ENCODE measurements at regions not wholly inside any gene's neighbourhood (a gene's known extent, or its start where the extent isn't known, plus 50 kb on each side); places are given as distances from the start of the nearest gene placed in this dataset.

GRCh38 chr11:91828901-91829300 lies 395.7 kb upstream of the FAT3 start:
- H3K4me1 ChIP-seq (ENCODE audit: low read length): no peaks in the 10 kb centered on the region
- no peak for TF ChIP-seq CTCF (IDR thresholded peaks at IDR 0.05; ENCODE audit: low read depth, low read length)
- TF ChIP-seq EZH2phosphoT487 (IDR thresholded peaks at IDR 0.05; ENCODE audit: low read depth): no peak
- H2AFZ ChIP-seq (ENCODE audit: low read depth, low read length): no peak overlapping the region
- no peaks in the 10 kb centered on the region for H3K27me3 ChIP-seq (ENCODE audit: low read depth, low read length)
- no peaks in the 10 kb centered on the region for H3K79me2 ChIP-seq (ENCODE audit: low read length)
- no peaks in the 10 kb centered on the region for H3K36me3 ChIP-seq (replicated peaks; ENCODE audit: low read depth, low read length)
- H3K4me3 ChIP-seq (ENCODE audit: low read length): no peak overlapping the region
- H4K20me1 ChIP-seq (ENCODE audit: insufficient read depth, low read length): no peaks in the 10 kb centered on the region
- no peak overlapping the region for H3K9ac ChIP-seq (ENCODE audit: low read length)
- H3K9me3 ChIP-seq (ENCODE audit: insufficient read depth, low read length): no peaks in the 10 kb centered on the region
- H3K27ac ChIP-seq (ENCODE audit: low read length): no peak overlapping the region
- no peak overlapping the region for H3K4me2 ChIP-seq (ENCODE audit: low read length)

- Histone ChIP-seq H2AFZ (ENCODE audit: low read depth, low read length) (no peak overlapping the region), H3K27me3 (ENCODE audit: low read depth, low read length) (no peaks in the 10 kb centered on the region), H3K36me3 (replicated peaks; ENCODE audit: low read depth, low read length) (no peaks in the 10 kb centered on the region), H3K79me2 (ENCODE audit: low read length) (no peaks in the 10 kb centered on the region), H4K20me1 (ENCODE audit: insufficient read depth, low read length) (no peaks in the 10 kb centered on the region), H3K4me1 (ENCODE audit: low read length) (no peaks in the 10 kb centered on the region), H3K4me2 (ENCODE audit: low read length) (no peak overlapping the region), H3K4me3 (ENCODE audit: low read length) (no peak overlapping the region), H3K27ac (ENCODE audit: low read length) (no peak overlapping the region), H3K9ac (ENCODE audit: low read length) (no peak overlapping the region), H3K9me3 (ENCODE audit: insufficient read depth, low read length) (no peaks in the 10 kb centered on the region)
- TF ChIP-seq CTCF (IDR thresholded peaks at IDR 0.05; ENCODE audit: low read depth, low read length) (no peak), EZH2phosphoT487 (IDR thresholded peaks at IDR 0.05; ENCODE audit: low read depth) (no peak)
These were observed 398.8 kb upstream of the FAT3 start for GRCh38 chr11:91825777-91826176.

- no peak for TF ChIP-seq CTCF (IDR thresholded peaks at IDR 0.05; ENCODE audit: low read depth, low read length)
- TF ChIP-seq EZH2phosphoT487 (IDR thresholded peaks at IDR 0.05; ENCODE audit: low read depth): no peak
- H3K9ac ChIP-seq (ENCODE audit: low read length): no peak overlapping the region
These were observed 401.3 kb upstream of the FAT3 start for GRCh38 chr11:91823252-91823830.

GRCh38 chr11:91822805-91823204 lies 401.8 kb upstream of the FAT3 start:
- no peak for TF ChIP-seq EZH2phosphoT487 (IDR thresholded peaks at IDR 0.05; ENCODE audit: low read depth)
- TF ChIP-seq CTCF (IDR thresholded peaks at IDR 0.05; ENCODE audit: low read depth, low read length): no peak
- Histone ChIP-seq H3K4me3 (ENCODE audit: low read length) (no peak overlapping the region), H3K4me1 (ENCODE audit: low read length) (no peaks in the 10 kb centered on the region), H3K4me2 (ENCODE audit: low read length) (no peak overlapping the region), H3K9ac (ENCODE audit: low read length) (no peak overlapping the region), H3K9me3 (ENCODE audit: insufficient read depth, low read length) (no peaks in the 10 kb centered on the region), H3K79me2 (ENCODE audit: low read length) (no peaks in the 10 kb centered on the region), H2AFZ (ENCODE audit: low read depth, low read length) (no peak overlapping the region), H3K27me3 (ENCODE audit: low read depth, low read length) (no peaks in the 10 kb centered on the region), H3K36me3 (replicated peaks; ENCODE audit: low read depth, low read length) (no peaks in the 10 kb centered on the region), H3K27ac (ENCODE audit: low read length) (no peak overlapping the region), H4K20me1 (ENCODE audit: insufficient read depth, low read length) (no peaks in the 10 kb centered on the region)

More at GRCh38 chr11:91823252-91823830, 401.3 kb upstream of the FAT3 start:
- Histone ChIP-seq H3K27ac (ENCODE audit: low read length) (no peak overlapping the region), H3K4me1 (ENCODE audit: low read length) (no peaks in the 10 kb centered on the region), H3K4me3 (ENCODE audit: low read length) (no peak overlapping the region), H4K20me1 (ENCODE audit: insufficient read depth, low read length) (no peaks in the 10 kb centered on the region), H3K9me3 (ENCODE audit: insufficient read depth, low read length) (no peaks in the 10 kb centered on the region), H3K27me3 (ENCODE audit: low read depth, low read length) (no peaks in the 10 kb centered on the region), H3K36me3 (replicated peaks; ENCODE audit: low read depth, low read length) (no peaks in the 10 kb centered on the region), H3K79me2 (ENCODE audit: low read length) (no peaks in the 10 kb centered on the region), H3K4me2 (ENCODE audit: low read length) (no peak overlapping the region), H2AFZ (ENCODE audit: low read depth, low read length) (no peak overlapping the region)
